Nephron progenitor cell (in vitro differentiated cells): ENCODE measurements at regions not wholly inside any gene's neighbourhood (a gene's known extent, or its start where the extent isn't known, plus 50 kb on each side); places are given as distances from the start of the nearest gene placed in this dataset.

Source experiments
- DNase-seq: peaks from one replicate; pipeline ENCODE4 v3.0.0; 2021
- H3K27ac Mint-ChIP-seq: 2 replicates; pipeline ENCODE4 v1.8.0; 2021; ENCODE audit warnings: mild to moderate bottlenecking, moderate library complexity, mixed read lengths
- H3K27me3 Mint-ChIP-seq: 2 replicates; pipeline ENCODE4 v1.8.0; 2021; ENCODE audit warnings: mild to moderate bottlenecking, low read depth, mixed read lengths; ENCODE audit not compliant: poor library complexity
- H3K36me3 Mint-ChIP-seq: 2 replicates; pipeline ENCODE4 v1.8.0; 2021; ENCODE audit warnings: low read depth, mixed read lengths
- H3K4me1 Mint-ChIP-seq: 2 replicates; pipeline ENCODE4 v1.8.0; 2021; ENCODE audit warnings: mixed read lengths
- H3K4me3 Mint-ChIP-seq: 2 replicates; pipeline ENCODE4 v1.8.0; 2021; ENCODE audit warnings: mild to moderate bottlenecking, moderate library complexity, mixed read lengths
- H3K9me3 Mint-ChIP-seq: 2 replicates; pipeline ENCODE4 v1.8.0; 2021; ENCODE audit warnings: mild to moderate bottlenecking, moderate library complexity, mixed read lengths
- TF ChIP-seq, protein P1 (sequence below): fragments of 200-600 bp; sonication (generic); IDR thresholded peaks from 2 replicates; pipeline ENCODE4 v1.5.0; 2021; ENCODE audit warnings: antibody characterized with exemption

DNA sequence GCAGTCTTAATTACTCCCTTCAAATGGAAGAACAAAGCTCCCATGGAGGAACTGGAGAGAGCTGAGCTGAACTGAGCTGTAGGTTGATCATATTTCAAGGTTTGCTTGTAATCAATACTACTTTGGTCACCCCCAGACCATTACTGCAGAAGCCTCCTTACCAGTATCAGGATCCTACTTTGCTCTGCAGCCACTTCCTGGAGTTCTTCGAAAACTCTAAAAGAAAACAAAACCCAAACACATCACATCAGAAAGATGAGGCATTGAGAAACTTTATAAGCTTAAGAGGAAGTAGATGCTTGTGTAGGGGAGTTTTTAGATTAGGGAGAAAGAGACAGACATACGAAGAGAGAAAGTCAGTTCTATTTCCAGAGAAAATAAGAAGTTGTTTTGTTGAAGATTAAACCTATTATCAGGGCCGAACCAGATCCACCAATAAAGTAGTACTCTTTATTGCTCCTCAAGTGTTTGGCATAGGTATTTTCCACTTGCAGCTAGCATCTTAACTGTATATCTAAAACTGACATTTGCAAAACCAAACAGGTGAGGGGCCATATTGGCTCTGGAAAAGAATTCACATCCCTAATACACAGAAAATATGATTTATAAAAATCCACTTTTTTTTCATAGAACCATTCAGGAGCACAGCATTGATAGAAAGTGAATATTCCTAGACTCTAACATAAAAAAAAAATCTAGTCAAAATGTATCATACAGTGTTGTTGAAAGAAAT, 166.9 kb upstream of the KLF7 start:
- Mint-ChIP-seq H3K4me1 (peaks cover 77% of the 10 kb centered on the region), H3K4me3 (peak overlapping the region; percentile 29), H3K27me3 (no peaks in the 10 kb centered on the region), H3K27ac (peak overlapping the region; percentile 64), H3K9me3 (no peaks in the 10 kb centered on the region), H3K36me3 (no peaks in the 10 kb centered on the region)
- TF ChIP-seq, protein P1, sequence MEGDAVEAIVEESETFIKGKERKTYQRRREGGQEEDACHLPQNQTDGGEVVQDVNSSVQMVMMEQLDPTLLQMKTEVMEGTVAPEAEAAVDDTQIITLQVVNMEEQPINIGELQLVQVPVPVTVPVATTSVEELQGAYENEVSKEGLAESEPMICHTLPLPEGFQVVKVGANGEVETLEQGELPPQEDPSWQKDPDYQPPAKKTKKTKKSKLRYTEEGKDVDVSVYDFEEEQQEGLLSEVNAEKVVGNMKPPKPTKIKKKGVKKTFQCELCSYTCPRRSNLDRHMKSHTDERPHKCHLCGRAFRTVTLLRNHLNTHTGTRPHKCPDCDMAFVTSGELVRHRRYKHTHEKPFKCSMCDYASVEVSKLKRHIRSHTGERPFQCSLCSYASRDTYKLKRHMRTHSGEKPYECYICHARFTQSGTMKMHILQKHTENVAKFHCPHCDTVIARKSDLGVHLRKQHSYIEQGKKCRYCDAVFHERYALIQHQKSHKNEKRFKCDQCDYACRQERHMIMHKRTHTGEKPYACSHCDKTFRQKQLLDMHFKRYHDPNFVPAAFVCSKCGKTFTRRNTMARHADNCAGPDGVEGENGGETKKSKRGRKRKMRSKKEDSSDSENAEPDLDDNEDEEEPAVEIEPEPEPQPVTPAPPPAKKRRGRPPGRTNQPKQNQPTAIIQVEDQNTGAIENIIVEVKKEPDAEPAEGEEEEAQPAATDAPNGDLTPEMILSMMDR: no peak
- no peak for DNase-seq

DNA sequence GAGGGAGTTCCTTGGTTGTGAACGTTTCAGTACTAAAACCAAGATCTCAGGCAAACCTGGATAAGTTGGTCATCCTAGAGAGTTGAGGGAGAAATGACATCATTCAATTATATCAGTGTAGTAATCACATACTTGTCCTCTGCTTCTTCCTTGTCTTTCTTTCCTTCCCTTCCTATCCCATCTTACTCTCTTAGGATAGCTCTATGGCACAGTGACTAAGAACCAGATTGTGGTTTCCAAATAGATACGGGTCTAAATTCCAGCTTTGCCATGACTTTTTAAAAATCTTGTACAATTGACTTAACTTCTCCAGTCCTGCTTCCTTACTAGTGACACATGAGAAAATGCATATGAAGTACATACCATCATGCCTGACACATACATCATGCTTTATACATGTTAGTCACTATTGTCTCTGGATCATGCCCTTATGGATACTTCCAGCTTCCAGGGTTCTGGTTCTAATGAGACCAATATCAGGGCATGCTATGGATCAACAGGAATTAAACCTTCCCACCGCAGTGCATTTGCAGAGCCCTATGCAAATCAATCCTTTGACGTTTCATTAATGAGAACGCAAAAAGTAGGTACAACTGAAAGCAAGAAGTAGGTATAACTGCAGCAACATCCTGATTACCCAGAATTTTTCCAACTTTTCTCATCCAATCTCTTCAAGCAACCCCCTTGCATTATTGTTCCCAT, 168.0 kb upstream of the KLF7 start:
- H3K27ac Mint-ChIP-seq: peak overlapping the region; percentile 93
- peaks cover 83% of the 10 kb centered on the region for H3K4me1 Mint-ChIP-seq
- H3K27me3 Mint-ChIP-seq: no peaks in the 10 kb centered on the region

DNA sequence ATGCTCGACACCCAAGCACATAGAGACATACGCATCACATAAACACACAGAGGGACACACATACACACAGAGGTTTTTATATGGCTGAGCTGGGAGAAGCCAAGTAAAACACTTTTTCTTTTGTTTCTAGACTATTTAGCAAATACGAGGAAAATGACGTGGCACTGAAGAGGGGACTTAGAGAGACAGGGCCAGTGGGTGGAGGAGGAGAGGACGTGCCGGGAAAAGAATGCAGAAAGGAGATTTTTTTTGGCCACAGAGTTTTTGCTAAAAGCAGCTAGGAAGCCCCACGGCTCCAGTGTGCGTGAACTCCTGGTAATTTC, 168.5 kb upstream of the KLF7 start:
- peak overlapping the region; percentile 93 for H3K27ac Mint-ChIP-seq
- TF ChIP-seq, protein P1: no peak
- peaks cover 77% of the 10 kb centered on the region for H3K4me1 Mint-ChIP-seq
- H3K27me3 Mint-ChIP-seq: no peaks in the 10 kb centered on the region
- H3K9me3 Mint-ChIP-seq: no peaks in the 10 kb centered on the region
- H3K4me3 Mint-ChIP-seq: peak overlapping the region; percentile 63
- no peaks in the 10 kb centered on the region for H3K36me3 Mint-ChIP-seq
- DNase-seq: no peak

More for the DNA sequence above, 168.0 kb upstream of the KLF7 start:
- no peaks in the 10 kb centered on the region for H3K36me3 Mint-ChIP-seq
- DNase-seq: no peak
- H3K9me3 Mint-ChIP-seq: no peaks in the 10 kb centered on the region
- TF ChIP-seq, protein P1: no peak
- H3K4me3 Mint-ChIP-seq: peak overlapping the region; percentile 63

DNA sequence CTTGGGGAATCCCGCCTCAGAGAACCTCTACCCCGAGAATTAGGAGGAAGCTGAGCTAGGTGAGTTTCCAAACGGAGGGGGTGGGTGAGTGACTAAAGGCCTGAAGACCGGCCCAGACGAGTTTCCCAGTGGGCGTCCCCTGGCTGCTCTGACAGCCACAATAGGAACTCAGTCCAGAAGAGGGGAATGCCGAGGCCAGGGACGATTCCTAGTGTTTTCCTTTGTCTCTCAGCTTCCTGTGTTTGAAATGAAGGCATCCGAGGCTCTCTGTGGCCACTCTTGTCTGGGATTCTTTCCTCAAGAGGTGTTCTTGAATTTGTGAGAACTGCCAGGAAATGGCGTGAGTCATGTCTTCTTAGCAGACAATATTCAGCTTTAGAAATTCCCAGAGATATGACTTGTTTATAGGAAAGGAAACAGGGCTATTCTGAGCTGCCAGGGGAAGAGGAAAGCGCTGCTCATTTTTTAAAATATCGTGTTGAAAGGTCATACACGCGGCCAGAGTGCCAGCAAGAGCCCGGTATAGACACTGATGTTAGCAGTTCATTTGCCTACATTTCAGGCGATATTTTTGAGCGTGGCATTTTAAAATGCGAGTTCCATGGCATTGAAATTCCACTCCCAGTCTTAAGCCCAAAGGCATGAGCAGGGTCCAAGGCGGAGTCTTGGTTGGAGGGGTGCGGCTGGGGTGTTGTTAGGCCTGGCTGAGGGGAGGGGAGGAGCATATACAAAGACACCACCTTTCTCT, 169.1 kb upstream of the KLF7 start:
- Mint-ChIP-seq H3K4me3 (peak overlapping the region; percentile 63), H3K27ac (peak overlapping the region; percentile 93), H3K36me3 (no peaks in the 10 kb centered on the region), H3K9me3 (no peaks in the 10 kb centered on the region), H3K4me1 (peaks cover 72% of the 10 kb centered on the region), H3K27me3 (no peaks in the 10 kb centered on the region)
- TF ChIP-seq, protein P1: no peak
- peak; percentile 25 for DNase-seq

DNA sequence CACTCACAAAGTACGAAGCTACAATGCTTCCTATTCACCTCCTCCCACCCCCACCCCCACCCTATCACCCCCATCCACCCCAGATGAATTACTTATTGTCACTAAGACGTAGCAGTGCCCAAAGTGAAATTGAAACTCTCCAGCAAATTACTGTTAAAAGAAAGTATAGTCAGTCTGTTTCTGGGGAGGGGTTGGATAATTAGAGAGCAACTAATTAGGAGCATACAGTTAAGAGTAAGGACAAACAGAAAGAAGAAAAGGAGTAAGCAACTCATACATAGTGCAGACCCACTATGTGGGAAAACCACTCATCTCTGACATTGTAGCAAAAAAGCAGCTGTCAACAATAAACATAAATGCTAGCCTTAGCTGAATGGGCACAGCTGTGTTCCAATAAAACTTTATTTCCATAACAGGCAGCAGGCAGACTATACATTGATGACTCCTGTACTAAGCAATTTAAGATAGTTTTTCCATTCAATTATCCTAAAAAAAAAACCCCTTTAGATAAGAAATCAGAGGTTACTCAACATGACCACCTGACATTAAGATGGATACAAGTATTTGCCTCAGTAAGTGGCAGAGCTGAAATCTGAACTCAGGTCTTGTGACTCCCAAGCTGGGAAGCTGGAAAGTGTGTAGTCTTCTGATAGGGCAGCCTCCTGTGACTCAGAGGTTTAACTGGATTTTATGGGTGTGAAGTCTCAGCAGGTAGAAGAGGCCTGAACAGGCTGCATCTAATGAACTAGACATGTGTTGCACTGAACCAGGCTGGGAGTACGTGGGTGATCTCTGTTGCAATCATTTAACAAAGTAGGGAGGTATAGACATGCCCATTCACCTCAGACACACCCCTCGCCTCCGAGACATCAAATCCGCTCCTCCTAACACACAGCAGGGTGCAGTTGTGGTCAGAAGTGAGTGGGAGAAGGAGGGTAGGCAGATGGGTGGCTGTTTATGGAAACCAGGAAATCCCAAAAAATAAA, 171.8 kb upstream of the KLF7 start:
- peaks cover 51% of the 10 kb centered on the region for H3K4me1 Mint-ChIP-seq
- peak overlapping the region; percentile 9 for H3K27ac Mint-ChIP-seq
- H3K27me3 Mint-ChIP-seq: no peaks in the 10 kb centered on the region
- no peak for DNase-seq
- H3K9me3 Mint-ChIP-seq: no peaks in the 10 kb centered on the region
- no peak overlapping the region for H3K4me3 Mint-ChIP-seq
- TF ChIP-seq, protein P1: no peak
- no peaks in the 10 kb centered on the region for H3K36me3 Mint-ChIP-seq
